Ovary (tissue), 7 donors: ENCODE measurements at regions not wholly inside any gene's neighbourhood (a gene's known extent, or its start where the extent isn't known, plus 50 kb on each side); places are given as distances from the start of the nearest gene placed in this dataset.

Experiments used
- DNase-seq, 5 donors: peaks; one replicate each; pipeline ENCODE4 v3.0.0-alpha.2; 2019 to 2020
- H3K27ac ChIP-seq, 2 donors: fragments of 200-600 bp; one replicate each; pipeline versions ENCODE4 v1.5.1 to v1.8.0; 2019 to 2022
- H3K27me3 ChIP-seq: fragments of 200-600 bp; one replicate; pipeline ENCODE4 v1.8.0; 2022
- H3K36me3 ChIP-seq: fragments of 200-600 bp; sonication (generic); one replicate; pipeline ENCODE4 v1.5.1; 2019
- H3K4me1 ChIP-seq: one replicate; pipeline ENCODE4 v1.8.1; 2013; ENCODE audit warnings: mild to moderate bottlenecking, moderate library complexity; ENCODE audit not compliant: insufficient read depth
- H3K4me3 ChIP-seq: fragments of 200-600 bp; sonication (generic); one replicate; pipeline ENCODE4 v1.5.1; 2017
- H3K9me3 ChIP-seq, 2 donors: fragments of 200-600 bp in 1 of 2; sonication (generic) in 1 of 2; one replicate each; pipeline versions ENCODE4 v1.5.1 to v1.8.1; 2013 to 2019; ENCODE audit warnings: mild to moderate bottlenecking in 1 of 2, moderate library complexity in 1 of 2
- CTCF ChIP-seq, 3 donors: fragments of 450-650 bp in 2 of 3; fragments of 200-600 bp in 1 of 3; IDR thresholded peaks; one replicate each; pipeline versions ENCODE4 v1.5.1 to v1.8.0; 2016 to 2022; ENCODE audit warnings: antibody characterized with exemption in 3 of 3, mild to moderate bottlenecking in 1 of 3
- EP300 ChIP-seq: sonication (generic); formaldehyde crosslinking; IDR thresholded peaks from one replicate; pipeline ENCODE4 v1.6.1; 2017; ENCODE audit warnings: antibody characterized with exemption
- POLR2A ChIP-seq: fragments of 450-650 bp; IDR thresholded peaks from one replicate; pipeline ENCODE4 v1.6.1; 2017; ENCODE audit warnings: antibody characterized with exemption, mild to moderate bottlenecking, moderate library complexity
- WGBS, 3 donors: extraction: QIAGEN DNeasy Blood & Tissue Kit in 1 of 3; methylation state at CpG; one replicate each; pipeline versions ENCODE4 v1.1.5 to v1.1.7; 2013 to 2017; 5-methylcytosine and 5-hydroxymethylcytosine counted together
- intact Hi-C, 4 donors: fragments of 100-400 bp; cut with DNase I; formaldehyde crosslinking; loops; one replicate each; pipeline versions ENCODE4 v1.11.0 to v1.15.1; 2022 to 2023
- donor health status: DM: no; HTN: no; CAD: no; lungs with moderate emphysema.
- donor health status: DM: no; HTN: no; CAD: no.
- donor health status: Bipolar disorder and iron deficiency.
- donor health status: DM: no; HTN: no; CAD: no.
- donor health status: DM: yes; HTN: yes; CAD: no.

GRCh38 chr2:189327879-189328847 is 113.1 kb upstream of the WDR75 start:
- no peak overlapping the region for H3K4me3 ChIP-seq
- DNase-seq, result no peak
- TF ChIP-seq POLR2A, result no peak
- TF ChIP-seq CTCF (IDR thresholded peaks at IDR 0.05), result no peak
- TF ChIP-seq EP300, result no peak
- H3K4me1 ChIP-seq, result peaks cover 4% of the 10 kb centered on the region
- no peak overlapping the region for H3K27ac ChIP-seq
- intact Hi-C loops, result no loop called here
- no peaks in the 10 kb centered on the region for H3K27me3 ChIP-seq
- 0 to 18% (median 16%) methylated on average over 2 of the region's 2 CpGs for WGBS, 3 donors
- H3K36me3 ChIP-seq, result no peaks in the 10 kb centered on the region
- H3K9me3 ChIP-seq, result no peaks in the 10 kb centered on the region

- intact Hi-C loops, result no loop called here
- WGBS, 3 donors, result 86 to 95% (median 90%) methylated on average over 2 of the region's 2 CpGs
Observed at GRCh38 chr2:189328848-189329245, 112.4 kb upstream of the WDR75 start.

GRCh38 chr2:189336276-189336975 is 104.8 kb upstream of the WDR75 start:
- DNase-seq, result no peak
- no peak for TF ChIP-seq CTCF (IDR thresholded peaks at IDR 0.05)
- no peak for TF ChIP-seq POLR2A
- no peak for TF ChIP-seq EP300
- no peak overlapping the region for H3K4me3 ChIP-seq

More at GRCh38 chr2:189328848-189329245, 112.4 kb upstream of the WDR75 start:
- Histone ChIP-seq H3K36me3 (no peaks in the 10 kb centered on the region), H3K27ac (no peak overlapping the region), H3K4me1 (peaks cover 4% of the 10 kb centered on the region), H3K4me3 (no peak overlapping the region), H3K9me3 (no peaks in the 10 kb centered on the region), H3K27me3 (no peaks in the 10 kb centered on the region)
- no peak for TF ChIP-seq CTCF (IDR thresholded peaks at IDR 0.05)
- TF ChIP-seq POLR2A, result no peak
- no peak for TF ChIP-seq EP300
- no peak for DNase-seq

GRCh38 chr2:189337656-189338055 is 103.6 kb upstream of the WDR75 start:
- 4 to 8% (median 7%) methylated on average over 1 of the region's 1 CpG for WGBS, 3 donors
- H3K27ac ChIP-seq, result peak overlapping the region in 1 of 2 donors; percentile 62
- no peaks in the 10 kb centered on the region for H3K36me3 ChIP-seq
- H3K4me3 ChIP-seq, result no peak overlapping the region
- no peaks in the 10 kb centered on the region for H3K27me3 ChIP-seq
- peaks cover 6% of the 10 kb centered on the region for H3K4me1 ChIP-seq
- no peak for TF ChIP-seq POLR2A
- no peak for TF ChIP-seq EP300
- no peak for TF ChIP-seq CTCF (IDR thresholded peaks at IDR 0.05)
- DNase-seq, result no peak
- no peaks in the 10 kb centered on the region for H3K9me3 ChIP-seq
- intact Hi-C loops, result no loop called here

More at GRCh38 chr2:189336276-189336975, 104.8 kb upstream of the WDR75 start:
- WGBS, 3 donors, result 64 to 68% (median 66%) methylated on average over 2 of the region's 2 CpGs
- H3K27ac ChIP-seq, result no peak overlapping the region
- intact Hi-C loops, result no loop called here
- peaks cover 6% of the 10 kb centered on the region for H3K4me1 ChIP-seq
- H3K9me3 ChIP-seq, result no peaks in the 10 kb centered on the region
- H3K36me3 ChIP-seq, result no peaks in the 10 kb centered on the region
- H3K27me3 ChIP-seq, result no peaks in the 10 kb centered on the region
